ENCODE measurements at regions not wholly inside any gene's neighbourhood (a gene's known extent, or its start where the extent isn't known, plus 50 kb on each side); places are given as distances from the start of the nearest gene placed in this dataset.

DNA sequence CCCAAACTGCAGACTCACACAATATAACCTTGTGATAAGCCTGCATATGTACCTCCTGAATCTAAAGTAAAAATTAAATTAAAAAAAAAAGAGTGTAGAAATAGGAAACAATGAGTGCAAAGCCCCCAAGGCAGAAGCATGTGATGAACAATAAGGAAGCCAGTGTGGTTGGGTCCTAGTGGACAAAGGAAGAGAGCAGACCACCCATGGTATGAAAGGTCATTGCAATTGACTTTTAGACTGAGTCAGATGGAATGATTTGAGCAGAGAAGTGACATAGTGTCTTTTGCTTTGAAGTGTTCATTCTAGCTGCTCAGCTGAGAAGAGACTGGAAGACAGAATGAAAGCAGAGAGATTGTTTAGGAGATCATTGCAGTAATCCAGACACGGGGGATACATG lies 417.1 kb downstream of the RAD51AP2 start:
- Mint-ChIP-seq H3K4me1 (ENCODE audit: low read depth) (no peaks in the 10 kb centered on the region), H3K36me3 (ENCODE audit: low read depth) (no peaks in the 10 kb centered on the region), H3K27me3 (no peaks in the 10 kb centered on the region), H3K27ac (no peak overlapping the region), H3K4me3 (no peak overlapping the region), H3K9me3 (no peaks in the 10 kb centered on the region)
- intact Hi-C loops (cut with micrococcal nuclease): no loop called here
- DNase-seq (no peak), ATAC-seq (no peak)
- ChIA-PET POLR2A (no interaction called here), CTCF (no interaction called here)
- TF ChIP-seq, protein P1, sequence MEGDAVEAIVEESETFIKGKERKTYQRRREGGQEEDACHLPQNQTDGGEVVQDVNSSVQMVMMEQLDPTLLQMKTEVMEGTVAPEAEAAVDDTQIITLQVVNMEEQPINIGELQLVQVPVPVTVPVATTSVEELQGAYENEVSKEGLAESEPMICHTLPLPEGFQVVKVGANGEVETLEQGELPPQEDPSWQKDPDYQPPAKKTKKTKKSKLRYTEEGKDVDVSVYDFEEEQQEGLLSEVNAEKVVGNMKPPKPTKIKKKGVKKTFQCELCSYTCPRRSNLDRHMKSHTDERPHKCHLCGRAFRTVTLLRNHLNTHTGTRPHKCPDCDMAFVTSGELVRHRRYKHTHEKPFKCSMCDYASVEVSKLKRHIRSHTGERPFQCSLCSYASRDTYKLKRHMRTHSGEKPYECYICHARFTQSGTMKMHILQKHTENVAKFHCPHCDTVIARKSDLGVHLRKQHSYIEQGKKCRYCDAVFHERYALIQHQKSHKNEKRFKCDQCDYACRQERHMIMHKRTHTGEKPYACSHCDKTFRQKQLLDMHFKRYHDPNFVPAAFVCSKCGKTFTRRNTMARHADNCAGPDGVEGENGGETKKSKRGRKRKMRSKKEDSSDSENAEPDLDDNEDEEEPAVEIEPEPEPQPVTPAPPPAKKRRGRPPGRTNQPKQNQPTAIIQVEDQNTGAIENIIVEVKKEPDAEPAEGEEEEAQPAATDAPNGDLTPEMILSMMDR (IDR thresholded peaks at IDR 0.05): no peak

DNA sequence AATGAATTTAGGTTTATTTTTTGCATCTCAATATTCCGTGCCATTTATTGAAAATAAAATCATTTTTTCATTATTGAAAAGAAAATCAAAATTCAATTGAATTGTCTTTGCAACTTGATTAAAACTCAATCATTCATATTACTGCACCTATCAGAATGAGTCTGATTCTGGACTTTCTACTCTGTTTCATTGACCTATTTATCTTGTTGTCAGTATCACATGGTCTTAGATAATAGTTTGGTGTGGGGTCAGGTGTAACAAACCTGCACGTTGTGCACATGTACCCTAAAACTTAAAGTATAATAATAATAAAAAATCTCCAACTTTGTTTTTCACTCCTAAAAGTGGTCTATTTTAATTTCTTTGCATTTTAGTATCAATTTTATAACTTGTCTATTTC lies 422.9 kb downstream of the RAD51AP2 start:
- Mint-ChIP-seq H3K27ac (no peak overlapping the region), H3K4me3 (no peak overlapping the region), H3K9me3 (no peaks in the 10 kb centered on the region), H3K36me3 (ENCODE audit: low read depth) (no peaks in the 10 kb centered on the region), H3K4me1 (ENCODE audit: low read depth) (no peaks in the 10 kb centered on the region), H3K27me3 (no peaks in the 10 kb centered on the region)
- DNase-seq (no peak), ATAC-seq (no peak)
- TF ChIP-seq, protein P1 (IDR thresholded peaks at IDR 0.05): no peak
- ChIA-PET POLR2A (no interaction called here), CTCF (no interaction called here)
- intact Hi-C loops (cut with micrococcal nuclease): no loop called here

DNA sequence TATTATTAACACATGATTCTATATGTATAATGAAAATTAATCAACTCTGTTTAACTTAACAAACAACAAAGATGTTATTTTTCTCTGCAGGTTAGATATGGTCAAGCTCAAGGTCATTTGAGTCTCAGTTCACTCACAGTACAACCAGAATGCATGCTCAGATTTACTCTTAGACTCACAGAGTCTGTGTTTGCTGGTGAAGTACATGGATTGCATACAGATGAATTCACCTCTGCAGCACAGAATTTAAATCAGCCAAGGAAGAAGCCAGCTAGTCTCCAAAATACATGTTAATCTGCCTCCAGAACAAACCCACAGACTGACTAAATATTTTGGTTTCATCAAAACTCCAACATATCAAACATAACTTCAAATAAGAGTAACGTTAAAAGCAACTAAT lies 424.5 kb downstream of the RAD51AP2 start:
- intact Hi-C loops (cut with micrococcal nuclease): no loop called here
- Mint-ChIP-seq H3K27me3 (no peaks in the 10 kb centered on the region), H3K27ac (no peak overlapping the region), H3K4me3 (no peak overlapping the region), H3K9me3 (no peaks in the 10 kb centered on the region), H3K36me3 (ENCODE audit: low read depth) (no peaks in the 10 kb centered on the region), H3K4me1 (ENCODE audit: low read depth) (no peaks in the 10 kb centered on the region)
- ATAC-seq: no peak
- ChIA-PET CTCF (no interaction called here), POLR2A (no interaction called here)
- TF ChIP-seq, protein P1 (IDR thresholded peaks at IDR 0.05): no peak
- no peak for DNase-seq

DNA sequence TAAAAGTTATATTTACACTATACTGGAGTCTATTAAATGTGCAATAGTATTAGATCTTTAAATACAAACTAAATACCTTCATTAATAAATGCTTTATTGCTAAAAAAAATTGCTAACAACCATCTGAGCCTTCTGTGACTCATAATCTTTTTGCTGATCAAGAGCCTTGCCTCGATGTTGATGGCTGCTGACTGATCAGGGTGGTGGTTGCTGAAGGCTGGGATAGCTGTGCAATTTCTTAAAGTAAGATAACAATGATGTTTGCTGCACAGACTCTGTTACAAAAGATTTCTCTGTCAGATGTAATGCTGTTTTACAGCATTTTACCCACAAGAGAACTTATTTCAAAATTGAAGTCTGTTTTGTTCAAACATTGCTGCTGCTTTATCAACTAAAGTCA lies 421.4 kb upstream of the CYRIA start:
- no peaks in the 10 kb centered on the region for H3K27me3 Mint-ChIP-seq
- H3K4me3 Mint-ChIP-seq: no peak overlapping the region
- H3K27ac Mint-ChIP-seq: no peak overlapping the region
- TF ChIP-seq, protein P1 (IDR thresholded peaks at IDR 0.05): no peak
- intact Hi-C loops (cut with micrococcal nuclease): no loop called here
- H3K36me3 Mint-ChIP-seq (ENCODE audit: low read depth): no peaks in the 10 kb centered on the region
- POLR2A ChIA-PET: no interaction called here
- H3K4me1 Mint-ChIP-seq (ENCODE audit: low read depth): no peaks in the 10 kb centered on the region
- CTCF ChIA-PET: no interaction called here
- no peak for ATAC-seq
- peaks cover 1% of the 10 kb centered on the region for H3K9me3 Mint-ChIP-seq
- DNase-seq: no peak

DNA sequence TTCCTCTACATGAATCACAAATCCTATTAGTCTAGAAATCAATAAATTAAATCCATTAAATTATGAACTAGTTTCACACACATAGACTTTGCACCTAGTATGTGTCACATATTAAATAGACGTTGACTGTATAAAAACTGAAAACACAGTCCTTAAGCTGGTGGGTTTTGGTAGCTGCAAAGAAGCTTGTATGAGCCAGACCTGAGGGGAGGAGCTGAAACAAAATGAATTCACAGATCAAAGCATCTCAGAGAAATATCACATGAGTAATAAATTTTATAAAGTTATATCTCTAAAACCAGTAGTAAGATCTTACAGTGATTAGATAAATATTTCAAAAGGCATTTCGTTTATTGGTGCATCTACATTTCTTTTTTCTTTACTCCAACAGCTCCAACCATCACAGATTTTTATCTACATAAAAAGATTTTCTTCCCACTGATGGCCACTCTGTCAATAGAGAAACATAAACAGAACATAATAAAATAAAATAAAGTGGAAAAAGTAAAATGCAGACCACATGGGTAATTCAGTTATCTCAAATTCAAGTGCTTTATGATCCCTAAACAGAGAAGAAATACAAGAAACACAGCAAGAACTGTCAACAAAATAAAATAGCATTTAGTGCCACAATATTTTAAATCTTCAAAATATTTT lies 420.0 kb upstream of the CYRIA start:
- POLR2A ChIA-PET: no interaction called here
- DNase-seq (no peak), ATAC-seq (no peak)
- Mint-ChIP-seq H3K9me3 (peaks cover 1% of the 10 kb centered on the region), H3K27me3 (no peaks in the 10 kb centered on the region), H3K4me1 (ENCODE audit: low read depth) (no peaks in the 10 kb centered on the region), H3K36me3 (ENCODE audit: low read depth) (no peaks in the 10 kb centered on the region), H3K27ac (no peak overlapping the region), H3K4me3 (no peak overlapping the region)
- TF ChIP-seq, protein P1 (IDR thresholded peaks at IDR 0.05): no peak
- CTCF ChIA-PET: no interaction called here
- intact Hi-C loops (cut with micrococcal nuclease): no loop called here
